ENCODE measurements at regions not wholly inside any gene's neighbourhood (a gene's known extent, or its start where the extent isn't known, plus 50 kb on each side); places are given as distances from the start of the nearest gene placed in this dataset.
"Not testable (repeated sequence)": the region's sequence is repeated elsewhere in the genome, so short reads cannot be mapped to it uniquely, and the experiment has no call there.

GRCh38 chr4:138790706-138791340, 224.8 kb upstream of the NOCT start:
- no peak for DNase-seq

GRCh38 chr4:138789796-138790195, 225.8 kb upstream of the NOCT start:
- DNase-seq, result no peak

GRCh38 chr4:138788857-138789256, 226.7 kb upstream of the NOCT start:
- DNase-seq, result no peak

GRCh38 chr4:138788267-138788790, 227.3 kb upstream of the NOCT start:
- DNase-seq, result no peak

DNA sequence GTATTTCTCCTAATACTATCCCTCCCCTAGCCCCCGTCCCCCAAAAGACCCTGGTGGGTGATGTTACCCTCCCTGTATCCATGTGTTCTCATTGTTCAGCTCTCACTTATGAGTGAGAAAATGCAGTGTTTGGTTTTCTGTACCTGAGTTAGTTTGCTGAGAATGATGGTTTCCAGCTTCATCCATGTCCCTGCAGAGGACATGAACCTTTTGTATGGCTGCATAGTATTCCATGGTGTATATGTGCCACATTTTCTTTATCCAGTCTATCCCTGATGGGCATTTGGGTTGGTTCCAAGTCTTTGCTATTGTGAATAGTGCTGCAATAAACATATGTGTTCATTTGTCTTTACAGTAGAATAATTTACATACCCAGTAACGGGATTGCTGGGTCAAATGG, 235.8 kb upstream of the NOCT start:
- not testable (repeated sequence) for DNase-seq

DNA sequence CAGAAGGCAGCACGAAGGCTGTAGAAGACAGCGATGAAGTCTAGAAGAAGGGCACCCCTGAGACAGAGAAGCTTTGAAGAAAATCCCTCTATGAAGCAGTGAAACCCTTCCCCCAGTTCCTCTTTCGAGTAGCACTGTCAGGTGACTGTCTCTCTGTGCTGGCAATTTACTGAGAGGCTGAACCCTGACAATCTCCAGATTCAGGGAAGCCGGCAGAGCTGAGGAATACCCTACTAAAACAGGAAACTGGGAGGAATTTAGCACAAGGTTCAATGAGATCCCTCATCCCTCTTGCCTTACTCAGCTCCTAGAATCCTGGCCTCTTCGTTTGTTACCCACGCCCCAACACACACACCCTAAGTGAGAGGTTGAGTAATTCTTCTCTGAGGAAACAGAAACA, 239.7 kb upstream of the NOCT start:
- no peak for DNase-seq

- DNase-seq, result no peak
Measured at GRCh38 chr4:138775489-138775888, 240.1 kb upstream of the NOCT start.

- DNase-seq, result no peak
Measured at GRCh38 chr4:138774940-138775339, 240.6 kb upstream of the NOCT start.

DNA sequence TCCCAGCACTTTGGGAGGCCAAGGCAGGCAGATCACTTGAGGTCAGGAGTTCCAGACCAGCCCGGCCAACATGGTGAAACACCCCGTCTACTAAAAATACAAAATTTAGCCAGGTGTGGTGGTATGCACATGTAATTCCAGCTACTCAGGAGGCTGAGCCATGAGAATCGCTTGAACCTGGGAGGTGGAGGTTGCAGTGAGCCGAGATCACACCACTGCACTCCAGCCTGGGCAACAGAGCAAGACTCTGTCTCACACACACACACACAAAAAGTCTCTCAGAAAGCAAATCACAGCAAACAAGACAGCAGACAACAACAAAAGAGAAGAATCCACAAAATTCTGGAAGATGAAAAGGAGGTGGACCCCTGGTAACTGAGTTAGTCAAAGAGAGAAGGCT, 241.5 kb upstream of the NOCT start:
- DNase-seq, result not testable (repeated sequence)

DNA sequence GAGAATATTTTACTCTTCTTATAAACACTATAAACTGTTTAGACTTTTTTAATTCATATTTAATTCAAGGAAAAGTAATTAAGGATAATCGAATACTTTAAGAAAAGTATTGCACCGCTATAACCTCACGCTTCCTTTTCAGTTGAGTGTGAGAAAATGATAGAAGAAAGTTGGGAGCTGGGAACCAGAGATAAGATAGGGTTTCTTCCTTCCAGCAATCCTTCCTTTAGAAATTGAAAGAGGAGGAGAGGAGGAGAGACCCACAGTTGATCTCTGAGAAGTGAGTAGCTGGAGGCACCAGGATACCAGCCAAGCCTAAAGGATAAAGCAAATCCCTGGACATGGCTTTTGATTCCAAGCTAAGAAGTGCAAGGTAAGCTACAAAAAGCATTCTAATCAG, 242.3 kb upstream of the NOCT start:
- DNase-seq, result no peak

GRCh38 chr4:138772366-138772765, 243.2 kb upstream of the NOCT start:
- no peak for DNase-seq

DNA sequence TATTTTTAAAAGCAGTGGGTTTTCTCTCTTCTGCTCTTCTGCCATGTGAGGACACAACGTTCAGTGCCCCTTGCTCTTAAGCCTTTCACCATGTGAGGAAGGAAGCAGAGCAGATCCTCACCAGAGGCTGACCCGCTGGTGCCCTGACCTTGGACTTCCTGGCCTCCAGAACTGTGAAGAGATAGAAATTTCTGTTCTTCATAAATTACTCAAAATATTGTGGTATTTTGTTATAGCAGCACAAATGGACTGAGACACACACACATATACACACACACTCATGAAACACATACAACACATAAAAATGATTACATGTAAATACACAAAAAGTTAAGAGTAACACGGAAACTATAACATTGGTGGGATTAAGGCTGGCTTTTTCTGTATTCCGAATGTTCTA, 244.8 kb upstream of the NOCT start:
- DNase-seq, result no peak

DNA sequence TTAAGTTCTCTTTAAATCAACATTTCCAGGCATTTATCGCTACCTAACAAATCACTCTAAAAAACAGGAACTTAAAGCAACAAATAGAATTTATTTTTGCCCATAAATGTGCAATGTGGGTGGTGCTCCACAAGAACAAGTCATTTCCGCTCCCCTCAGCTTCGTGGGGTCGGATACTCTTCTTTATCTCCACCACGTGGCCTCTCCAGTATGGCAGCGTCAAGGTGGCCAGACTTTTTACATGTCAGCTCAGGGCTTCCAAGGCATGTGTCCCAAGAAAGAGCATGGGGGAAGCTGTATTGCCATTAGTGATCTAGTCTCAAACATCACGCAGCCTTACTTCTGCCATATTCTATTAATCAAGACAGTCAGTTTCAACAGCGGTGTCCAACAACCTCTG, 249.2 kb upstream of the NOCT start:
- no peak for DNase-seq

DNA sequence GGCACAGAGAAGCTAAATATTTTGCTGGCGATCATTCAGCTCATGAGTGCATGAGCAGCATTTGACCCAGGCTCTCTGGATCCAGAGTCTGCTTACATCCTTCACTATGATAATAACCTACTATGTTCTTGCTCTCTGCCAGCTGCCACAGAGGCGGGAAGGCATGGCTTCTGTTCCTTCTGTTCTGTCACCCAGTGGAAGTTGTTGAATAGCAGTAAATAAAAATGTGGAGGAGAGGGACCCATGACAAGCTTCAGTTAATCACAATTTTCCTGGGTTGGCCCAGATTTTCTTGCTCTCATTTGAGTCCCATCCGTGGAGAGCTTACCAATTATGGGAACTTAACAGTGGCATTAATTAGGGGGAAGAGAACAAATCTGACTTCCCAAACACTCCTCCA, 250.1 kb upstream of the NOCT start:
- DNase-seq, result no peak

DNA sequence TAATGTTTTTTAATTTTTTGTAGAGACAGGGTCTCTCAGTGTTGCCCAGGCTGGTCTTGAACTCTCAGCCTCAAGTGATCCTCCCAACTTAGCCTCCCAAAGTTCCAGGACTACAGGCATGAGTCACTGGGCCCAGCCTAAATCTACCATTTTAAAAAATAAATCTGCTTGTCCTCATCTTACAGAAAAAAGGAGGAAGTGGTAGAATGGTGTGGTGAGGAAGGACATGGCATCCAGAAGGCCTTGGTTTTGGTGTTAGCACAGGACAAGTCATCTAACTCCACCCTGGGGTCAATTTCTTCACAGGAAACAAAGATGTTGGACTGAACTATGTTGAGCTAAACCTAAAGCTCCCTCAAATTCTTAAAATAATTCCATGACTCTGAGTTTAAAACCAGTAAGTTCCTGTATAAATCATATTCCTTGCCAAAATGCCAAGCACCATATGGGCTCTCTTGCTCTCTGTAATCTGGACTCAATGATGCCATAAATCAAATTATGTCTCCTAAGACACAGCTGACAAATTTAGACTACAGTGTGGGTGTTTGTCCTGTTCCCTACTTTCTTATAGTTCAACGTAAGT, 253.9 kb upstream of the NOCT start:
- DNase-seq, result no peak

DNA sequence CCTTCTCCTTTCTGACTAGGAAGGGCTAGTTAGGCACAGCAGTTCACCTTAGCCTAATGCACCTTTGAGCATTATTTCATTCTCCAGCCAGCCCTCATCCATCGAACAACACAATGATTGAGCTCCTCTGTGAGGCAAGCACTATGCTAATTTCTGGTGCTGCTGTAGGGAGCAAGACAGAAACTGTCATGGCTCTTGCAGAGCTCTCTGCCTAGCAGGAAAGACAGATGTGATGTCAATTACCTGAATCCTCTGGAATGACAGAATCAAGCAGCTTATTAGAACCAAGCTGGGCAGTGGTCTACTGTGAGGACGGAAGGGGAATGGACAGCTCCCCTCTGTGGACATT, 256.1 kb upstream of the NOCT start:
- no peak for DNase-seq

GRCh38 chr4:138758876-138759553, 256.6 kb upstream of the NOCT start:
- DNase-seq, result no peak

- no peak for DNase-seq
Measured at GRCh38 chr4:138758196-138758595, 257.4 kb upstream of the NOCT start.

- no peak for DNase-seq
Measured at GRCh38 chr4:138757432-138757831, 258.1 kb upstream of the NOCT start.

DNA sequence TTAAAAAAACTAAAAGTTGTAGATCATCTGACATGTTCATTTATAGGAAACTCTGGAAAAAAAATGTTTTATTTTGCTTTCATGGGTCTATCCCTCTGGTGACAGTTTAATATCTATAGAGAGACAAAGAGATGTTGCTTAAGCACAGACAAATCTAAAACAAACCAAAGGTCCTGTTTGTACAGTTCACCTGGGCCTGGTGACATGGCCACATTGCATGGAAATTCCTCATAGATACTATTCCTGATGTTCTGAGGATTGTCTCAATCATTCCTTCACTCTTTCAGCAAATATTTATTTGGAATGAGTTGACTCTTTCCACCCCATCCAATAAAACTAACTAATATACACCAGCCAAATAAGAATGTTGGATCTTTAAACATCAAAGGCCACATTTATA, 259.1 kb upstream of the NOCT start:
- DNase-seq, result no peak

DNA sequence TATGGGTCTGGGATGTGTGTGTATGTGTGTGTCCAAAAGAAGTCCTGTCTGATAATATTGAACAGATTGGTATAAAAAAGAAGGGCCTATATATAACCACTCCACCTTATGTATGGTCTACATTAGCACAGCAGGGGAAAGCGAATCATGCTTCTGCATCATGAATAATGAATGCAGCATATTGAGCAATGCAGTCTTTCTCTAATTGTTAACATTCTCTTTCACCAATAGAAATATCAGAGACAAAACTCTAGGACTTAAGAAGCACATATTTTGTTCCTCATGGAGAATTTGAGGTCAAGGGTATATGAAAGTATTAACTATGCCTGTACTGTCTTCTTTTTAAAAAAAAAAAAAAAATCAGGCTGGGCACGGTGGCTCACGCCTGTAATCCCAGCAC, 264.3 kb upstream of the NOCT start:
- no peak for DNase-seq

DNA sequence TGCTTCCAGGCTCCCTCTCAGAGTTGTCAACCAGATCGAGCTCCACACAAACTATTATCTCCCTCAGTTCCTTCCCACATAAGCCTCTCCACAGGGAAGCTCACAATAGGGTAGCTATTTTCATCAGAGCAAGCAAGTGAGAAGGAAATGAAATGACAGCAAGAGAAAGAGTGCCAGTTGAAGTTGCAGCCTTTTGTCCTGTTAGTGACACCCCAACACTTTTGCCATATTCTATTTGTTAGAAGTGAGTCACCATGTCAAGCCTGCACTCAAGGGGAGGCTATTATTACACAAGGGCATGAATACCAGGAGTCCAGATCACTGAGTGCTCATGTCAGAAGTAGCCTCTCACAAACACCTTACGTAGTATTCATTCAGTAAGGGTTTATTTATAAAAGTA, 266.3 kb upstream of the NOCT start:
- no peak for DNase-seq

- DNase-seq, result no peak
Measured at GRCh38 chr4:138741766-138742377, 273.7 kb upstream of the NOCT start.

Measured in activated effector memory CD4-positive, alpha-beta T cell treated with anti-CD3 and anti-CD28 coated beads, Interleukin-2, amount 50 U/mL, for 16 hours (primary cell).